ENCODE measurements at regions not wholly inside any gene's neighbourhood (a gene's known extent, or its start where the extent isn't known, plus 50 kb on each side); places are given as distances from the start of the nearest gene placed in this dataset.
A peak's percentile ranks its signal among the peaks of the same experiment; 100 is the strongest.
"Not testable (repeated sequence)": the region's sequence is repeated elsewhere in the genome, so short reads cannot be mapped to it uniquely, and the experiment has no call there.

GRCh38 chr9:73095425-73095824, 56.2 kb upstream of the ANXA1 start:
- DNase-seq (ENCODE audit: low spot score): peak; percentile 36

GRCh38 chr9:73093740-73094379, 57.8 kb upstream of the ANXA1 start:
- no peak for DNase-seq (ENCODE audit: low spot score)

GRCh38 chr9:73093016-73093739, 58.5 kb upstream of the ANXA1 start:
- DNase-seq (ENCODE audit: low spot score): no peak

GRCh38 chr9:73091909-73092308, 59.8 kb upstream of the ANXA1 start:
- no peak for DNase-seq (ENCODE audit: low spot score)

GRCh38 chr9:73090214-73090613, 61.5 kb upstream of the ANXA1 start:
- DNase-seq (ENCODE audit: low spot score): no peak

- no peak for DNase-seq (ENCODE audit: low spot score)
Measured at GRCh38 chr9:73089304-73089985, 62.2 kb upstream of the ANXA1 start.

GRCh38 chr9:73087876-73088275, 63.8 kb upstream of the ANXA1 start:
- not testable (repeated sequence) for DNase-seq (ENCODE audit: low spot score)

- no peak for DNase-seq (ENCODE audit: low spot score)
Measured at GRCh38 chr9:73083519-73083918, 68.1 kb upstream of the ANXA1 start.

GRCh38 chr9:73081979-73082657, 69.5 kb upstream of the ANXA1 start:
- DNase-seq (ENCODE audit: low spot score): peak; percentile 38

- DNase-seq (ENCODE audit: low spot score): peak; percentile 15
Measured at GRCh38 chr9:73080110-73080694, 71.5 kb upstream of the ANXA1 start.

- DNase-seq (ENCODE audit: low spot score): no peak
Measured at GRCh38 chr9:73079326-73079725, 72.3 kb upstream of the ANXA1 start.

GRCh38 chr9:73077625-73078030, 74.0 kb upstream of the ANXA1 start:
- DNase-seq (ENCODE audit: low spot score): no peak

GRCh38 chr9:73076970-73077369, 74.7 kb upstream of the ANXA1 start:
- no peak for DNase-seq (ENCODE audit: low spot score)

- DNase-seq (ENCODE audit: low spot score): no peak
Measured at GRCh38 chr9:73074176-73074708, 77.4 kb upstream of the ANXA1 start.

- no peak for DNase-seq (ENCODE audit: low spot score)
Measured at GRCh38 chr9:73073337-73074175, 78.1 kb upstream of the ANXA1 start.

- no peak for DNase-seq (ENCODE audit: low spot score)
Measured at GRCh38 chr9:73067074-73067473, 84.6 kb upstream of the ANXA1 start.

- peak; percentile 26 for DNase-seq (ENCODE audit: low spot score)
Measured at GRCh38 chr9:73065439-73065838, 86.2 kb upstream of the ANXA1 start.

GRCh38 chr9:73064315-73064714, 87.3 kb upstream of the ANXA1 start:
- no peak for DNase-seq (ENCODE audit: low spot score)

GRCh38 chr9:73061146-73061545, 90.5 kb upstream of the ANXA1 start:
- DNase-seq (ENCODE audit: low spot score): no peak

GRCh38 chr9:73059247-73059646, 92.4 kb upstream of the ANXA1 start:
- no peak for DNase-seq (ENCODE audit: low spot score)

- no peak for DNase-seq (ENCODE audit: low spot score)
Measured at GRCh38 chr9:73056245-73056644, 95.4 kb upstream of the ANXA1 start.

Measured in globus pallidus (tissue), 1 donor.